ENCODE measurements at regions not wholly inside any gene's neighbourhood (a gene's known extent, or its start where the extent isn't known, plus 50 kb on each side); places are given as distances from the start of the nearest gene placed in this dataset.

DNA sequence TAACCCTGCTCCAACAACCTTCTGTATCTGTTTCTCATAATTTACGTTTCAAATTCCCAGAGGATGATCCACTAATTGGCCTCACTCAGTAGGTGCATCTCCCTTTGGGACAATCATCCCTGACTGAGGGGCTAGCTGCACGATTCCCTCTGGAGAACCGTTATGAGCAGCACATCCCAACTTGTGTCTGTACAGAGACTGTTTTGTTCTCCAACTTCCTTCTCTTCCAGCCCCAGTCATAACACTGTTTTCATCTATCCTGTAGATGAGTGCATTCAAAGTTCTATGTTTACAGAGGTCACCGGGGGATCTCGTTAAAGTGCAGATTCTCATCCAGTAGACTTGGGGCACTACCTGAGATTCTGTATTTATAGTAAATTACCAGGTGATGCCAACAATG is 187.2 kb downstream of the REEP3 start:
- TF ChIP-seq, protein P1, sequence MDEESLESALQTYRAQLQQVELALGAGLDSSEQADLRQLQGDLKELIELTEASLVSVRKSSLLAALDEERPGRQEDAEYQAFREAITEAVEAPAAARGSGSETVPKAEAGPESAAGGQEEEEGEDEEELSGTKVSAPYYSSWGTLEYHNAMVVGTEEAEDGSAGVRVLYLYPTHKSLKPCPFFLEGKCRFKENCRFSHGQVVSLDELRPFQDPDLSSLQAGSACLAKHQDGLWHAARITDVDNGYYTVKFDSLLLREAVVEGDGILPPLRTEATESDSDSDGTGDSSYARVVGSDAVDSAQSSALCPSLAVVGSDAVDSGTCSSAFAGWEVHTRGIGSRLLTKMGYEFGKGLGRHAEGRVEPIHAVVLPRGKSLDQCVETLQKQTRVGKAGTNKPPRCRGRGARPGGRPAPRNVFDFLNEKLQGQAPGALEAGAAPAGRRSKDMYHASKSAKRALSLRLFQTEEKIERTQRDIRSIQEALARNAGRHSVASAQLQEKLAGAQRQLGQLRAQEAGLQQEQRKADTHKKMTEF (CRISPR knock-in tag; IDR thresholded peaks at IDR 0.05), result no peak
- no peak for TF ChIP-seq HNRNPL (IDR thresholded peaks at IDR 0.05; ENCODE audit: low read depth, low read length)
- TF ChIP-seq ELF4 (CRISPR knock-in tag; IDR thresholded peaks at IDR 0.05; ENCODE audit: borderline replicate concordance), result no peak
- no peak for TF ChIP-seq DNMT1 (CRISPR knock-in tag; IDR thresholded peaks at IDR 0.05)
- no peak for TF ChIP-seq TAF1 (CRISPR knock-in tag; IDR thresholded peaks at IDR 0.05)
- TF ChIP-seq MZF1 (CRISPR knock-in tag; IDR thresholded peaks at IDR 0.05; ENCODE audit: borderline replicate concordance), result no peak

Data from HepG2 (cell line).